H1 (cell line): ENCODE measurements at regions not wholly inside any gene's neighbourhood (a gene's known extent, or its start where the extent isn't known, plus 50 kb on each side); places are given as distances from the start of the nearest gene placed in this dataset.

ENCODE experiments used
- CTCF ChIA-PET: fragments of 300-600 bp; sonication (Branson Sonifier 250); formaldehyde crosslinking; loops from one replicate; lab custom pipeline; 2021; ENCODE audit not compliant: partially characterized antibody; lab: Charles Lee
- POLR2A ChIA-PET: fragments of 300-600 bp; sonication (Branson Sonifier 250); formaldehyde crosslinking; loops from one replicate; lab custom pipeline; 2021; ENCODE audit warnings: inconsistent platforms; ENCODE audit not compliant: partially characterized antibody; lab: Charles Lee
- DNase-seq, 2 experiments: peaks; one replicate each; pipeline versions ENCODE4 v3.0.0 to v3.0.0-alpha.2; 2010 to 2022; ENCODE audit warnings: low spot score in 2 of 2, low read depth in 1 of 2, mixed read lengths in 1 of 2
- FAIRE-seq: peaks from 2 replicates; lab custom pipeline; 2011; peaks lifted over from hg19 to GRCh38; lab: Jason Lieb, UNC
- H2AFZ ChIP-seq: 2 replicates; pipeline ENCODE4 v1.8.1; 2012; ENCODE audit warnings: low read length, inconsistent platforms
- H2AK5ac ChIP-seq: 2 replicates; pipeline ENCODE4 v1.6.1; 2013; ENCODE audit warnings: low read depth, low read length
- H2BK120ac ChIP-seq: replicated peaks from 2 replicates; pipeline ENCODE3; 2013; ENCODE audit warnings: low read depth, low read length, inconsistent platforms
- H2BK12ac ChIP-seq: 2 replicates; pipeline ENCODE4 v1.6.1; 2013; ENCODE audit warnings: low read depth, low read length
- H2BK15ac ChIP-seq: 2 replicates; pipeline ENCODE4 v1.6.1; 2013; ENCODE audit warnings: low read length
- H2BK20ac ChIP-seq: 2 replicates; pipeline ENCODE4 v1.6.1; 2013; ENCODE audit warnings: low read length
- H2BK5ac ChIP-seq: 2 replicates; pipeline ENCODE4 v1.6.1; 2013; ENCODE audit warnings: low read depth, low read length
- H3K14ac ChIP-seq: 2 replicates; pipeline ENCODE4 v1.6.1; 2013; ENCODE audit warnings: inconsistent platforms; ENCODE audit not compliant: insufficient read length
- H3K18ac ChIP-seq: 2 replicates; pipeline ENCODE4 v1.6.1; 2013; ENCODE audit warnings: low read length; ENCODE audit errors: extremely low read depth
- H3K23ac ChIP-seq: 2 replicates; pipeline ENCODE4 v1.6.1; 2013; ENCODE audit warnings: inconsistent platforms; ENCODE audit not compliant: insufficient read length
- H3K23me2 ChIP-seq: 2 replicates; pipeline ENCODE4 v1.6.1; 2013; ENCODE audit warnings: low read depth, low read length
- H3K27ac ChIP-seq: 2 replicates; pipeline ENCODE4 v1.6.1; 2011; ENCODE audit warnings: low read depth, low read length, inconsistent platforms
- H3K27me3 ChIP-seq, 4 experiments: replicated peaks in 1 of 4; 1 replicate in 1 of 4; 2 replicates in 3 of 4; pipeline versions ENCODE4 v1.6.1 to v1.8.1; 2011 to 2013; ENCODE audit warnings: low read length in 3 of 4, mild to moderate bottlenecking in 3 of 4, inconsistent platforms in 2 of 4, mixed read lengths in 2 of 4, moderate library complexity in 1 of 4; ENCODE audit not compliant: control insufficient read depth in 3 of 4, insufficient read depth in 3 of 4; ENCODE audit errors: extremely low read depth in 1 of 4
- H3K36me3 ChIP-seq, 4 experiments: 2 replicates each; pipeline versions ENCODE4 v1.6.1 to v1.8.1; 2011 to 2013; ENCODE audit warnings: mild to moderate bottlenecking in 4 of 4, low read length in 3 of 4, moderate library complexity in 2 of 4, control low read depth in 1 of 4, inconsistent platforms in 1 of 4; ENCODE audit not compliant: insufficient read depth in 4 of 4, control insufficient read depth in 2 of 4
- H3K4ac ChIP-seq: replicated peaks from 2 replicates; pipeline ENCODE3; 2013; ENCODE audit warnings: low read length, low read depth, mixed read lengths, inconsistent platforms; ENCODE audit not compliant: insufficient read length
- H3K4me1 ChIP-seq, 4 experiments: replicated peaks in 1 of 4; 1 replicate in 1 of 4; 2 replicates in 3 of 4; pipeline versions ENCODE4 v1.6.1 to v1.8.1; 2011 to 2013; ENCODE audit warnings: low read length in 3 of 4, inconsistent platforms in 2 of 4, mixed read lengths in 1 of 4; ENCODE audit not compliant: insufficient read depth in 4 of 4, control insufficient read depth in 3 of 4
- H3K4me2 ChIP-seq, 2 experiments: 2 replicates each; pipeline versions ENCODE4 v1.6.1 to v1.8.1; 2011 to 2013; ENCODE audit warnings: low read depth in 2 of 2, low read length in 2 of 2, control low read depth in 1 of 2, inconsistent platforms in 1 of 2, mild to moderate bottlenecking in 1 of 2; ENCODE audit not compliant: insufficient read depth in 1 of 2
- H3K4me3 ChIP-seq, 4 experiments: fragments of 200-600, 300-600 bp in 1 of 4; sonication (generic), shearing (Covaris generic), sonication (Bioruptor Twin) in 1 of 4; 2 replicates each; pipeline versions ENCODE4 v1.5.1 to v1.8.1; 2011 to 2016; ENCODE audit warnings: low read length in 4 of 4, low read depth in 3 of 4, control low read depth in 2 of 4, inconsistent platforms in 2 of 4, mild to moderate bottlenecking in 2 of 4, mixed read lengths in 1 of 4, moderate library complexity in 1 of 4; ENCODE audit not compliant: insufficient read depth in 2 of 4; ENCODE audit errors: extremely low read depth in 1 of 4
- H3K56ac ChIP-seq: replicated peaks from 2 replicates; pipeline ENCODE3; 2013; ENCODE audit warnings: low read depth, mild to moderate bottlenecking, mixed read lengths, low read length, inconsistent platforms; ENCODE audit not compliant: insufficient read length
- H3K79me1 ChIP-seq: 2 replicates; pipeline ENCODE4 v1.6.1; 2013; ENCODE audit warnings: low read depth, low read length, control low read depth
- H3K79me2 ChIP-seq, 2 experiments: 2 replicates each; pipeline versions ENCODE4 v1.6.1 to v1.8.1; 2012 to 2013; ENCODE audit warnings: low read length in 2 of 2, mild to moderate bottlenecking in 2 of 2, inconsistent platforms in 1 of 2; ENCODE audit not compliant: insufficient read depth in 2 of 2, control insufficient read depth in 1 of 2
- H3K9ac ChIP-seq, 4 experiments: replicated peaks in 1 of 4; 1 replicate in 1 of 4; 2 replicates in 3 of 4; pipeline versions ENCODE4 v1.6.1 to v1.8.1; 2011 to 2013; ENCODE audit warnings: low read depth in 3 of 4, low read length in 3 of 4, control low read depth in 2 of 4, mild to moderate bottlenecking in 2 of 4, moderate library complexity in 2 of 4, inconsistent platforms in 1 of 4; ENCODE audit errors: extremely low read depth in 1 of 4
- H3K9me3 ChIP-seq, 2 experiments: 2 replicates each; pipeline versions ENCODE4 v1.6.1 to v1.8.1; 2012 to 2013; ENCODE audit warnings: mild to moderate bottlenecking in 2 of 2, moderate library complexity in 2 of 2, control low read depth in 1 of 2, inconsistent platforms in 1 of 2, low read depth in 1 of 2, low read length in 1 of 2, mixed read lengths in 1 of 2; ENCODE audit not compliant: insufficient read depth in 2 of 2
- H4K20me1 ChIP-seq, 2 experiments: replicated peaks in 1 of 2; 2 replicates each; pipeline versions ENCODE3 to v1.8.1; 2011 to 2013; ENCODE audit warnings: inconsistent platforms in 2 of 2, low read length in 2 of 2, mild to moderate bottlenecking in 1 of 2; ENCODE audit not compliant: insufficient read depth in 2 of 2, control insufficient read depth in 1 of 2
- H4K5ac ChIP-seq: 2 replicates; pipeline ENCODE4 v1.6.1; 2013; ENCODE audit warnings: low read length, low read depth, mixed read lengths, inconsistent platforms; ENCODE audit not compliant: insufficient read length
- H4K8ac ChIP-seq: 2 replicates; pipeline ENCODE4 v1.8.0; 2013; ENCODE audit warnings: mild to moderate bottlenecking, moderate library complexity, low read length, inconsistent platforms; ENCODE audit not compliant: insufficient read depth; ENCODE audit errors: extremely low read depth
- H4K91ac ChIP-seq: replicated peaks from 2 replicates; pipeline ENCODE3; 2013; ENCODE audit warnings: low read length, mixed read lengths, inconsistent platforms; ENCODE audit not compliant: insufficient read length
- ATF3 ChIP-seq: IDR thresholded peaks from 2 replicates; pipeline ENCODE4 v1.6.1; 2011; ENCODE audit warnings: low read depth, mild to moderate bottlenecking, low read length; ENCODE audit not compliant: insufficient read depth
- POLR2AphosphoS5 ChIP-seq: IDR thresholded peaks from 2 replicates; pipeline ENCODE4 v1.6.1; 2011; ENCODE audit warnings: low read depth, low read length
- RXRA ChIP-seq: IDR thresholded peaks from 2 replicates; pipeline ENCODE4 v1.6.1; 2011; ENCODE audit warnings: low read depth, mild to moderate bottlenecking, low read length, moderate library complexity; ENCODE audit not compliant: insufficient read depth
- SP1 ChIP-seq: IDR thresholded peaks from 2 replicates; pipeline ENCODE4 v1.6.1; 2011; ENCODE audit warnings: low read depth, low read length
- WGBS, 2 experiments: shearing (Covaris generic) in 1 of 2; methylation state at CpG; one replicate each; pipeline versions ENCODE4 v1.1.6 to v1.1.7; 2013 to 2015; ENCODE audit warnings: low lambda C conversion rate in 2 of 2, mixed read lengths in 2 of 2, inconsistent platforms in 1 of 2, low coverage in 1 of 2, missing lambda C conversion rate in 1 of 2; ENCODE audit not compliant: insufficient replicate concordance in 2 of 2, insufficient coverage in 1 of 2, insufficient read length in 1 of 2; ENCODE audit errors: extremely low coverage in 1 of 2, missing lambda C conversion rate in 1 of 2; 5-methylcytosine and 5-hydroxymethylcytosine counted together

DNA sequence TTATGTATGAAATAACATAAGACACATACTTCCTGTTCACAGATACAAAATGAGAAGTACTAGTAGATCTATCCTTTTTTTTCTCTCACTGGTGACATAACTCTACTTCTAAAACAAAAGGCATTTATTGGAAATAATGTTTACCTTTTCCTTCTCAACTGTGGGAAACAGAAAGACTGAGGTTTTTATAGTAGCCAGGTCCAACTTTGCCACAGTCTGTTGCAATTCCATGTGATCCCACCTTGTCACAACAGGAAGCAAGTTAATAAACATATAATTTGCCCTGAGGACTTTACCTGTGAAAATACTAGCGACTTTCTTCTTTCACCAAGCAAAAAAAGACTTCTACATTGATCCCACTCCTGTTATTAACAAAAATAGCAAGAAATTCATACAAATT, 475.8 kb downstream of the PDGFC start:
- Histone ChIP-seq H4K20me1 (no peaks in the 10 kb centered on the region), H4K91ac (no peak overlapping the region), H3K9ac (no peak overlapping the region), H3K79me1 (no peaks in the 10 kb centered on the region), H2BK12ac (no peak overlapping the region), H3K27ac (no peak overlapping the region), H4K5ac (no peak overlapping the region), H3K56ac (no peak overlapping the region), H3K27me3 (no peaks in the 10 kb centered on the region), H2AFZ (no peak overlapping the region), H3K4me2 (no peak overlapping the region), H2AK5ac (no peak overlapping the region), H3K36me3 (no peaks in the 10 kb centered on the region), H3K9me3 (no peaks in the 10 kb centered on the region), H4K8ac (no peak overlapping the region), H2BK5ac (no peak overlapping the region), H2BK15ac (no peak overlapping the region), H3K23me2 (no peaks in the 10 kb centered on the region), H3K18ac (no peak overlapping the region), H3K4ac (no peak overlapping the region), H2BK20ac (no peak overlapping the region), H3K4me1 (0 out of 7 replicates have a peak, but pooled peaks cover 0 to 3% (median 0%) of the 10 kb centered on the region in 4 experiments), H3K14ac (no peak overlapping the region), H3K79me2 (no peaks in the 10 kb centered on the region), H3K23ac (no peak overlapping the region), H2BK120ac (no peak overlapping the region), H3K4me3 (no peak overlapping the region)
- no peak for TF ChIP-seq ATF3
- no peak for TF ChIP-seq RXRA
- TF ChIP-seq POLR2AphosphoS5, result no peak
- TF ChIP-seq SP1, result no peak
- FAIRE-seq, result no peak
- CTCF ChIA-PET, result interaction anchor here (0.9 kb wide), 1 partner anchor 550 kb away, joined by 3 read pairs; no protein-coding TSS in a partner anchor
- DNase-seq, result no peak
- 100% methylated on average over 1 of the region's 1 CpG; no CpG with 5 or more reads in 1 of the 2 experiments for WGBS, 2 experiments
- POLR2A ChIA-PET, result no interaction called here
